ENCODE measurements at regions not wholly inside any gene's neighbourhood (a gene's known extent, or its start where the extent isn't known, plus 50 kb on each side); places are given as distances from the start of the nearest gene placed in this dataset.

DNA sequence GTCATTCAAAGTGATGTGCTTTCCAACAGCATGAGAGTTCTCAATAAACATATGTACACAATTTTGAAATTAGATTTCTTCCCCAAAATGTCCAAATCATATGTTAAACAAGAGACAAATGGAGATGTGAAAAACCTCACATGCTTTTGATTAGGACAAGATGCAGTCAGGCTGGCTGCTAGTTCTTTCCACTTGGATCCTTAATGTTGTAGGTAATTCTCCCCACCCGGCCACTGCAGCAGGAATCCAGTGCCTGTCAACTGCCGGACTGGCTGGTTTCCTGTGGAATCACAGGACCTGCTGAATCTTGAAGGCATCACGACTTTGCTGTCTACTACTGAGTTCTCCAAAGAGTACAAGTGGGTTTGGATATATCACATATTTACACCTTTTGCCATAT, 138.6 kb upstream of the AKR1E2 start:
- no peak for DNase-seq

DNA sequence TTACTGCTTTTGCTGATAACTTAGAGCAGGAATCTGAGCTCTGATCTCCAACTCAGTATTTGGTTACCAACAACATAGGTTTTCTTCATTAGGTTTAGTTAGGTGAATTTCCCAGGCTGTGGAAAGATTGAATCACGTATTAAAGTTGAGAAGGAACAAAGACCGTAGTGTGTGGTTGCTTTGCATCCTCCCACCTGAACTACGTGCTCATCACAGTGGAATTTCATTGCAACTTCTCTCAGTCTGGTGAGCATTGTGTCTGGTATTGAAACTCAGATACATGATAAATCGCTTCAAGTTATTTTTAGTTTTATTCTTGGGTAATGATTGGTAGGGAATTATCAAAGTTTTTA, 139.4 kb upstream of the AKR1E2 start:
- DNase-seq = no peak

DNA sequence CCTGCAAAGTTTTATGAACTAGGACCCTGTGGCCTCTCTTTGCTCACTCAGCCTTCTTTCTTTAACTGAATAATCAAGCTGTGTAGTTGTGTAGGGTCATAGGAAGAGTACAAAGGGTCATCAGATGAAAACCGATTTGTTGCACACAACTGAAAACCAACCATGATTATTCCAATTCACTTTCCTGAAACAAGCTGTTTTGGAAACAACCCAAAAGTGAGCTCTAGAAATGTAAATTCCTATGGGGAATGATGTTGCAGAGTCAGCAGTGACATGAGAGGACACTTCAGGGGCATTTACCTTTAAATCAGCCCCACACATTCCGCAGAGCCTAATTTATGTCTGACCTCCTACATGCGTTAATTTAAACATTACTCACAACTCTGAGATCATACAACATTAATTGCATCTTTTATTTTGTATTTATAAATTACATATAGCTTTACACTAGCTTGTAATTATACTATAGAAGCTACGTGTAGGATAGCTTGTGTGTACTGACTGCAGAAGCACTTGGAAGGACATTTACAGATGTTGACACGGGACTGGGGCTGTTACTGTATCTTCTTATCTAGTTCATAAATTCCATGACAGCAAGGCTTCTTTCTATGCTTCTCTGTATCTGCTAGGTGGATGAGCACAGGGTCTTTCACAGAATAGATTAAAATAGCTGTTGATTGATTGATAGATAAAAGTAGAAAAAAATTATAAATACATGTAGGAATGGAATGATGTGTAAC, 139.9 kb upstream of the AKR1E2 start:
- DNase-seq = no peak

DNA sequence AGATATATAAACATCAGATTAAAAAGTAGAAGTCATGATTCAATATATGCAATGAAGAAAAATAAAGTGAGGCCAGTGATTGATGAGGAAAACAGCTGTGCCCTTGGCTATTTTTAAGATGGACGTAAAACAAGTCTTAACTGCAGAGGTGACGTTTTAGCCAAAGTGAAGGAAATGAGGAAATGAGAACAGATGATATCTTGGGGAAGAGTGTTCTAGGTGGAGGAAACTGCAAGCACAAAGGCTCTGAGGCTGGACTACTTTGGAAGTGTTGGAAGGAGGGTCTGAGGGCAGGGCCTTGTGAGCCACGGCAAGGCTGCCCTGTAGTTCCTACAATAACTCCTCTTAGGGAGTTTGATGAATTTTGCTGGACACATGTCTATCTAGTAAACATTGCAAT, 140.5 kb upstream of the AKR1E2 start:
- DNase-seq = no peak

DNA sequence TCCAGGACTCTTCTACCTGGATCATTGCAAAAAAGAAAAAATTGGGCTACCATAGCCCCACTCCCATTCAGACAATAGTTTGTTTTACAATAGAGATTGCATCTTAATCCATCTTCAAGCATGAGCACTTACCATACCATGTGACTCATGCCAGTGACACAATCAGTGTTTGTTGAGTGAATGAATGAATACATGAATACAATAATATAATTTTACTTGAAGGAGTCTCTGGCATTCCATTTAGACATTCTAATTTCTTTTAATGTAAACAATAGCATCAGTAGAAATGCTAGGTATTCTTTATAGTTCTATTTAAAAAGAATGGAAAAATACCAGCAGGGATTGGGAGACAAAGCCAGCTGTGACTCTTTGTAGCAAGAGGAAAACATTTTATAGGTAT, 141.6 kb upstream of the AKR1E2 start:
- no peak for DNase-seq

DNA sequence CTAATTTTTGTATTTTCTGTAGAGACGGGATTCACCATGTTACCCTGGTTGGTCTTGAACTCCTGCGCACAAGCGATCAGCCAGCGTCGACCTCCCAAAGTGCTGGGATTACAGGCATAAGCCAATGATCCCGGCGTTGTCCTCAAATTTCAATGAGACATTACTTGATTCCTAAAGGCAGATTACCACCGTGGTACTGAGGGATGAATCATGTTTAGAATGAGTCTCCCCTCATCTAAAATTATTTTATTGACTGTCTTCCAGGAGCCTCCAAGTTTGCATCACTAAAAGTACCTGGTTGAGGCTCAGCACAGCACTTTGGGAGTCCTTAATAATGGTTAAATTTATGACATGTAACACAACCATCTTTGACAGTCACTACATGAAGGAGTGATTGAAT, 142.2 kb upstream of the AKR1E2 start:
- DNase-seq = no peak

DNA sequence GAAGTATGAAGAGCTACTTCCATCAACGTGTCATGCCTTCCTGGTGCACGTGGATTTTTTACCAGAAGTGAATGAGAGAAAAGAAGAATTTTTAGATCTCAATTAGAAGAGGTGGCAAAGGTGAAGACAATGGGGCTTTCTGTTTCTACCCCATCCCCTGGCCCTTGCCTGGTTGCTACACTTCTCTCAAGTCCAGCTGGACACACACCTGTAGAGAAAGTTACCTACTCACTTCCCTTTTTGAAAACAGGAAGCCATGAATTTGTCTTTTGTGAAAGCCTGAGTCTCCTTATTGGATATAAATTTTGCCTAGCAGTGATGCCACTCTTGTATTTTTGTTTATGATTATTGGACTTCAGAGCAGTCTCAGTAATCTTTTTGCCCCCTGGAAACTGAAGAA, 142.9 kb upstream of the AKR1E2 start:
- DNase-seq = no peak

DNA sequence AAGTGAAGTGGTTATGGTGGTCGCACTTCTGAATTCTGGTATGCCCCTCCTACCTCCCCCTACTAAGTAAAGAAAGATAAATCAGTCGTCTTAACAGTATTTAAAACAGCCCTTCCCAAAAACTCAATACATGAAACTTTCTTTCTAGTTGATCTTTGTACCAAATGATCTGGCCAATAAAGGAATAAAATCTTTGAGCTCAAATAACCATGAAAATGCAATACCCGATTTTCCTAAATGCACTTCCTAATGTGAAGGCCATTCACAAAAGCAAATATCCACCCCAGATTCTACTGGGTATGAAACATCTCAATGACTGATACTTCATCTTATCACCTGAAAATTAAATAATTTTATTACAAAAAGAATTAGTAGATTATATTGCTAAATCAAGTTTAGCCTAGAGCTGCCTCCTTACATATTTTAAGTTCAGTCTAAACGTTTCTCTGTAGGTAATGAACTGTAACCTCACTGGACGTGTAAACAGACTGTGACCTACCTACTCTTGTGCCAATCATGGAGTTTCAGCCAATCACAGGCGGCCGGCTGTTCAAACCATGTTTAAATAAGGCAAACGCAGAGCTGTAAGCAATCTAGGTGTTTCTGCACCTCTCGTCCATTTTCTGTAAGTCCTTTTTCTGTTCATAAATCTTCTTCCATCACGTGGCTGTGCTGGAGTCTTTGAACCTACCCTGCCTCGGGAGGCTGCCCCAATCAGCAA, 146.9 kb upstream of the AKR1E2 start:
- DNase-seq = no peak

DNA sequence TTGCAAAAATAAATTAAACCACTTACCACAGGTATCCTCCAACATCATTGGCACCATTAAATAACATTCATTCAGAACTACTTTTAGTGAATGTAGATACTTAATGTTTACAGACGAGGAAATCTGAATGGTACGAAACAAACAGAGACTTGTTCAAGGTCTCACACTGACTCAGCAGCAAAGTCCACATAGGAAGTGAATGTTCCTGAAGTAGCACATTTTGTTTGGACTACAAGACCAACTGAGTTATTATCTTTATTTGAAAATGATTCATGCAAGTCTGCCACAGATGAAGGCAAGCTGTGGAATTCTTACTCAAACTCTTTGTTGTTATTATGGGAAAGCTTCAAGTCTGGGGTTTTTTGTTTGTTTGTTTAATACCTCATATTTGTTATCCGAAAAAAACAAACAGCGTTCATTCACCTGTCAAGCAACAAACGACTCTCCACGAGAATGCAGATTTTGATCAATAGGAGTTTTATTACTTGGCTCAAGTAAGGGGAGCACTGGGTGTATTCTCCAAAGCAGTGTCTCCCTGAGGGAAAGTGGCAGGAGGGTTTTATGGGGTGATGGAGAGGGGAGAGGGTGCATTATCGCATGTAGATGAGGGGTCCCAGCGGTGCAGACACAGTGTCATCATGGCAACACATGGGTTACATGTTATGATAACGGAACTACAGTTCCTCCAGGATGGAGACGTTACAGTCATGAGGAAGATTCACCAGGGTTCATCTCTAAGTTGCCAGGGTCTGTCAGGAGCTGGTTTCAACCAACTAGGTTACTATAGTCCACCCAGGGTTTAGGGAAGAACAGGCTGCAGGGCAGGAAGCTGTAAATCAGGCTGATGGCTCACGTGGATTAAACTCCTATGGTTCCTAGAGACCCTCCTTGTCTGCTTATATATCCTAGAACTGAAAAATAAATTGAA, 147.7 kb upstream of the AKR1E2 start:
- DNase-seq = no peak

DNA sequence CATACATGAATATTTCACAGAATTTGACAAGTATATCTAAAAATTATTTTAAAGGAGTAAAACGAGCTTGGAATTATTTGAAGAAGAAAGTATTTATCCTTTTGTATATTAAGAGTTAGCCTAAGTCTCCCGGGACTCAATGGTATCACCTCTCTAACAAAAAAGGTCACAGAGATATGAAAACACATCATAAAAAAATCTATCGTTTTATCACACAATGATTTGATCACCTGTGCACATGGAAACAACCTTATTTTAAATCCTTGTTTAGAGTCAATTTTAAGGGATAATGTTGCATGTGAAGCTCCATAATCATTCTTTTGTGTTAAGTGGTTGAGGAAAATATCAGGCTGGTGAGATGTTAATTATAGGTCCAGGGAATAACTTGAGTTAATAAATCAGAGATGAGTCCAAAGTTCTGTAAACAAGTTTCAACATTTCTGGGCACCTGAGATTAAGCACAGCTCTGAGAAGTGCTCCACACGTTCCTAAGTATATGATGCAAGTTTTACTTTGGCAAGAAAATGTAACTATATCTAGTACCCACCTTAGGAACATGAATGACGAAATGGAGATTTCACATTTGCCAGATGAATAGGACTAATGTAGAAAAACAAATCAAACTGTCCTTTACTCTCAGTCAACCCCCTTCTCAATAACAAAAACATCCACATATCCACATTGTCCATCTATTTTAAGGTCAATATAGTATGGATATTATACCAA, 148.5 kb upstream of the AKR1E2 start:
- DNase-seq = no peak

DNA sequence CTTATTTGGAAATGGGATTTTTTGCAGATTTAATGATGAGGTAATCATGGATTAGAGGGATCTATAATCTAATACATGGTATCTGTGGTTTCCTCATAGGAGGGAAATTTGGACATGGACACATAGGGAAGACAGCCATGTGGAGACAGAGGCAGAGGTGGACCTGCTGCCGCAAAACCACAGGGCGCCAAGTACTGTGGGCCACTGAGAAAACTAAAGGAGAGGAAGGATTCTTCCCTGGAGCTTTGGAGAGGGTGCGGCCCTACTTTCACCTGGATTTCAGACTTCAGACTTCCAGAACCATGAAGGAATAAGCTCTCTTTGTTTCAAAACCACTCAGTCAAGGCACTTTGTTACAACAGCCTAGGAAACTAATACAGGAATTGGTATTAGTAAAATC, 149.4 kb upstream of the AKR1E2 start:
- no peak for DNase-seq

DNA sequence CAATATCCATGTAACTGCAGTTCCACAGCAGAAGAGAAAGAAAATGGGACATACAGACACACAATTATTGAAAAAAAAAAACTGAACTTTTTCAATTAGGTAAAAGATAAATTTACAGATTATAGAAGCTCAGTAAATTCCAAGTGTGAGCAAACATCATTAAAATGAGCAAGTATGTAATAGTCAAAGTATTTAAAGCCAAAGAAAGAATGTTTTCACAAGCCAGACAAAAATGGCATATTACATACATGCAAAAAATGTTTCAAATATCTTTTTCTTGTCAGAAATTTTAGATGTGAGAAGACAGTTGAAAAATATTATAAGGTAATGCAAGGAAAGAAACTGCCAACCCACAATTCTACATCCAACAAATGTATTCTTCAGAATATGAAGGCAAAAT, 150.2 kb upstream of the AKR1E2 start:
- DNase-seq = no peak

DNA sequence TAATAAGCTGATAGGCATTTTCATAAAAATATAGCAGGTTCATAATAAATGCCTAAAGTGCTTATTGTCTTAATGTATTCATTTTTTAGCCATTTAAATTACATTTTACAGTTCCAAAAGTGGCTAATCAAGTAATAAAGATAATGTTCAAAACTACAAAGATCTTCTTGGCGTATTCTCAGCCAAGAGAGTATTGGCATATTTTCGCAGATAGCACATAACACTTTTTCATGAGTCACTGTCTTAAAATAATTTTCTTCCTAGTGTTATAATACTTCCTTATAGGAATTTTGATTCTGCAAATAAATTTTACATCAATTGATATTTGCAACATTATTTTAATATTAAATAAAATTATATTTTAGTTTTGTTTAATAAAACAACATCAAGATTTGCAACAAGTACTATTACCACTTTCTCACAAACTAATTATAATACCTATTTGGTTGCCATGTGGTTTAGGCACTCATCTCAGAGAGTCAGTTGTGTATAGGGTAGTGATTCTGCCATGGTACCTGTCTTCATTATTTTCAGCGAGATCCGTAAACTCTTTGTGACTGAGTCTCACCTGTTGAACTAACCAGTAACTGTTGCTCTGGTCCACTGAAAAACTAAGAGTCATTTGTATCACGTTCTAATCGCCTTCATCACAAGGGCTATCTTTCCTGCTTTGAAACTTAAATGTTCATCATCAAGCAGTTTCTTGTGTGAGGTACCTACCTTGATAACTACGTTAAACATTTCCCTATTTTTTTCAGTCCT, 152.5 kb upstream of the AKR1E2 start:
- DNase-seq = no peak

DNA sequence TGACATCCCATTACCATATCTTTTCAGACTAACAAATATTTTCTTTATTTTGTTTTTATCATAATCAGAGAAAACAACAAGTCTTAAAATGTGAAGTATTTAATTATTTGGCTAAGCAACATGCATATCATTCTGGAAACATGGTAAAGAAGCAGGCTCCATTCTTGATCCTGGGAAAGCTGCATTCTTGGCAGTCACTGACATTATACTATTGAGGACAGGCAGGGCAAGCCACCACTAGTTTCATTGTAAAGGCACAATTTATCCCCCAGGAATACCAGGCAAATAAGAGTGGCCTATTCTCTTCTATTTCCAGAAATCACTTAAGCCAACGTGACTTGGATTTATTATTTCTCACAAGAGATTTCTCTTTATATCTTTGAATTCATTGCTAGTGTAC, 153.8 kb upstream of the AKR1E2 start:
- no peak for DNase-seq

DNA sequence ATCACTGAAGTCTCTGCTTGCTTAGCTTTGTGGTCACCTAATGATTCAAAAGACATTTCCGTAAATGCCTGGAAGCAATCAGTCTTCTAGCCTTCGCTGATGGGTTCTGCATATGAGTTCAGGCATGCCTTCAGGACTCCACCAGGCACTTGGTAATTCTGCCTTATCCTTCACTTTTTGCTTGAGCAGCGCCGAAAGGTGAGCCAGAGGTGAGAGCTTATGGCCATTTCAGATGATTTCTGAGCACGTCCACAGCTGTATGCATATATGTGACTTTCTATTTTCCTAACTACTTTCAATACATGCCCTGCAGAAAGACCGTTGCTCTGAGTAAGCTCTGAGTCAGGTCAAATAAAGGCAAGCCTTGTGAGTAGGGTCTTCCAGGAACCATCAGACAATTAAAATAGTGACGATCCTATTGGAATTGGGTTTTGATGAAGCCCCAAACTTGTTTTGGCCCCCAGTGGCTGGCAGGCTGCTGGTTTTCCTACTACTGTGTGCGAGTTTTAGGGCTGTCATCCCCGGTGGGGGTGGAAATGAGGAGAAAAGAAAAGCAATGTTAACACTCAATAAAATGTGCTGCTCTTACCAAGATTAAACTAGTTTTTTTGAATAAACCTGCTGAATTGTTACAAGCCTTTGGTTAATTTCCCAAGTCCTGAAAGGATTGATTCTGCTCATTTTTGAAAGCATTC, 154.4 kb upstream of the AKR1E2 start:
- DNase-seq = no peak

DNA sequence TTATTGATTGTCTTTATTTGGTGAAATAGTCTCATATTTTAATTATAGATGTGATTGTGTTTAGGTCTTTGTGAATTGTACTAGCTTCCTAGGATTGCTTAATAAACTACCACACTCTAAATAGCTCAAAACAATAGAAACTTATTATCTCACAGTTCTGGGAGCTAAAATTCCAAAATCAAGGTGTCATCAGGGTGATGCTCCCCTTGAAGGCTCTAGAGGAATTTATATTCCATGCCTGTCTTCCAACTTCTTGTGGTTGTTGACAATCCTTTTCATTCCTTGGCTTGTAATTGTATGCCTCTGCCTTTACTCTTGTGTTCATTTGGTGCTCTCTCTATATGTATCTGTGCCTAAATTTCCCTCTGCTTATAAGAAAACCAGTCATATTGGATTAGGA, 155.3 kb upstream of the AKR1E2 start:
- DNase-seq = no peak

DNA sequence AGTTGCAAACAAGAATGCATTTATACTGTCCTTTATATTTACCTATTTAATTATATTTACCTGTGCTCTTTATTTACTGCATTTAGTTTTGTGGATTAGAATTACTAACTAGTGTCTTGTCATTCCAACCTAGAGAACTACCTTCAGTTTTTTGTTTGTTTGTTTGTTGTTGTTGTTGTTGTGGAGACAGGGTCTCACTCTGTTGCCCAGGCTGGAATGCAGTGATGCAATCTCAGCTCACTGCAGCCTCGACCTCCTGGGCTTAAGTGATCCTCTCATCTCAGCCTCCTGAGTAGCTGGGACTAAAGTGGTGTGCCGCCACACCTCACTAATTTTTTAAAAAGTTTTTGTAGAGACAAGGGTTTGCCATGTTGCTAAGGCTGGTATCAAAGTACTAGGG, 156.4 kb upstream of the AKR1E2 start:
- no peak for DNase-seq

DNA sequence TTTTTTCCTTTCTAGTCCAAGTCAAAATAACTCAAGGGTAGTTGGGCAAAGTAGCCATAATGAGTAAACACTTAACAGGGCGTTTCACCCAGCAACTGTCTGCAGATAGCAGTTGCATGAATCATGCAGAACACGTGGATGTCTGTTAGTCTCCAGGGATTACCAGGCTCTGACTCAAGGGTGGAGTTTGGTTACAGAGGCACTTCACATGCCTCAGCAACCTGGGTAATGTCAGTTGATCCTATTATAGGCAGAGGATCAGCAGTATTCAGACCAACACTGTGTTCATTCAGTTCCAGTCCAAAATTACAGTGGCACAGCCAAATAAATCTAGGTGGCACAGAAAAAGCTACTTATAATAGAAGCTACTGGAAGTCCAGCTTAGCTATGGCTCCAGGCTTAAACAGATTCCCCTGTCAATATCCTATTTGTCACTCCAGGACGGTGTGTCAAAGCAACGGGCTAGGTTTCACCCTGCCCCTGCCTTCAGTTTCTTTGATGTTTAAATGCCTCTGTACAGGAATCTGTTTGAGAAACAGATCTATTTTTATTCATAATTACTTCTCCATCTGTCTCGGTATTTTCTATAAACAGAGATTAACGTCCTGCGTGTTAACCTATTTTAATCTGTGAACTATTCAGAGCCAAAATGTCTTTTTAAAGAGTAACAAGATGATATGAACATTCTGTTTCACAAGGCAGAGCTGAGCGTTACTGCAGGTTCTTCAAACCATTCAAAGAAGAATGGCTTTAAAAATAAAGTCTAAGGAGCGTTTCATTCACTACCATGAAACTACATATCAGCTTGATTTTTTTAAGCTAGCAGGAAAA, 162.6 kb upstream of the AKR1E2 start:
- peak; percentile 90 for DNase-seq

DNA sequence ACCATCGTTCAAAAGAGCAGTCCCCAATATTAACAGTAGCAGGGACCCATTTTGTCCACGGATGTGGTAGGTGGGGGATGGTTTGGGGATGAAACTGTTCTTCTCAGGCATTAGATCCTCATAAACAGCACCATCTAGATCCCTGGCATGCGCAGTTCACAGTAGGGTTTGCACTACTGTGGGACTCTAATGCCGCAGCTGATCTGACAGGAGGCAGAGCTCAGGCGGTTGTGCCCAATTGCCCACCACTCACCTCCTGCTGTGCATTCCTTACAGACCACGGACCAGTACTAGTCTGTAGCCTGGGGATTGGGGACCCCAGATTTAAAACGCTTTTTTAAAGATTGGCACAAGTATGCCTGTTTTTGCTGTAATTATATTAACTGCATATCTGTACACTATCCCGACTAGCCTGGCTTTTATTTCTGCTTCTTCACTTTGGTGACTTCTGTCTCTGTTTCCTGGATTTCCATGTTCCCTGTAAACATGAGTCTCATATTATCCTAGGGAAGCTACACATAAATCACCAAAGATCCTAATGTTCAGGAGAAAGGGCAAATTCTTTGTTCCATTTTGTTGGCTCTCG, 163.3 kb upstream of the AKR1E2 start:
- DNase-seq = no peak

DNA sequence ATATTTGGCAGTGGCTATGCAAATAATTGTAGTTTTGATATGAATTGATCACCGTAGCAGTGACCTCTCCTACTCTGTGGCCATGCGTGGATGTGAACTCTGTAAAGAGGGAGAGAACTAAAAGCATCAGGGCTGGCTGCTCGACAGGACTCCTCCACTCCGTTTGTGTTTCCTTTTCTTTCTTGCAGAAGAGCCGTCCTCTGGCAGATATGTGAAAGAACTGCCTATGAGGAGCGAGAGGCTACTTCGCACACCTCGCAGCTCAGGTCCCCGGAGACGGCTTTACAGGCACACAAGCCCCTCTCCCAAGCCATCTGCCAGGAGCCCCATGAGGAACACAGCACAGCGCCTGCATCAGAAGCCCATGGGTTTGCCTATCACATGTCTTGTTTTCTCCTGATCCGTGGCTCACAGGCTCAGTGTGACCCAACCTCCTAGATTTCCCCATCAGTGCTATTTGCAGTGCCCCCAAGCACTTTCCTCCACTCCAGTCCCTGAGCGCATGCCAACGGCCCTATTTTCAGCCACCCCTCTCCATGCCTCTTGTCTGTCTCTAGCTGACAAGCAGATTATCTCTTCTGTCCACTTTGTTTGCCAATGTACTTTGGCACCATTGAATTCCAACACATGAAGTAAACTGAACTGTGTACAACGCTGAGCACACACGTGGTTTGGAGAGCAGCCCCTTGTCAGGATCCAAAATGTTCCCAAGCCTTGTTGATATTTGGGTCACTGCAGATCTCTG, 164.3 kb upstream of the AKR1E2 start:
- no peak for DNase-seq
